RCC 7860 (cell line): ENCODE measurements at regions not wholly inside any gene's neighbourhood (a gene's known extent, or its start where the extent isn't known, plus 50 kb on each side); places are given as distances from the start of the nearest gene placed in this dataset.
A peak's percentile ranks its signal among the peaks of the same experiment; 100 is the strongest.
"Not testable (repeated sequence)": the region's sequence is repeated elsewhere in the genome, so short reads cannot be mapped to it uniquely, and the experiment has no call there.

ENCODE experiments used
- DNase-seq: peaks from one replicate; pipeline ENCODE4 v3.0.0-alpha.2; 2015; ENCODE audit warnings: low spot score
- FAIRE-seq: peaks from 2 replicates; lab custom pipeline; 2012; peaks lifted over from hg19 to GRCh38; lab: Jason Lieb, UNC

- peak; percentile 31 for FAIRE-seq
- DNase-seq = not testable (repeated sequence)
Observed at GRCh38 chr10:47711428-47711827, 52.0 kb downstream of the SYT15B start.

- not testable (repeated sequence) for FAIRE-seq, DNase-seq
Observed at GRCh38 chr10:47710443-47710842, 52.9 kb downstream of the SYT15B start.

- not testable (repeated sequence) for FAIRE-seq
- peak; percentile 3 for DNase-seq
Observed at GRCh38 chr10:47705698-47706414, 57.5 kb downstream of the SYT15B start.

- DNase-seq, FAIRE-seq: not testable (repeated sequence)
Observed at GRCh38 chr10:47701285-47701684, 62.1 kb downstream of the SYT15B start.

GRCh38 chr10:47699854-47700253 lies 63.5 kb downstream of the SYT15B start:
- DNase-seq (peak; percentile 38), FAIRE-seq (peak; percentile 93)

- not testable (repeated sequence) for DNase-seq
- FAIRE-seq = peak; percentile 98
Observed at GRCh38 chr10:47696170-47696569, 67.2 kb downstream of the SYT15B start.

- not testable (repeated sequence) for FAIRE-seq, DNase-seq
Observed at GRCh38 chr10:47695149-47695548, 68.2 kb downstream of the SYT15B start.

- not testable (repeated sequence) for FAIRE-seq, DNase-seq
Observed at GRCh38 chr10:47690304-47690703, 73.1 kb downstream of the SYT15B start.

- not testable (repeated sequence) for DNase-seq
- FAIRE-seq = peak; percentile 81
Observed at GRCh38 chr10:47683826-47684475, 79.4 kb downstream of the SYT15B start.

- DNase-seq, FAIRE-seq: not testable (repeated sequence)
Observed at GRCh38 chr10:47681638-47681990, 81.8 kb downstream of the SYT15B start.

GRCh38 chr10:47680848-47681637 lies 82.3 kb downstream of the SYT15B start:
- DNase-seq = not testable (repeated sequence)
- peak; percentile 29 for FAIRE-seq

GRCh38 chr10:47676102-47676501 lies 87.3 kb downstream of the SYT15B start:
- DNase-seq, FAIRE-seq: not testable (repeated sequence)

GRCh38 chr10:47675577-47675976 lies 87.8 kb downstream of the SYT15B start:
- not testable (repeated sequence) for DNase-seq
- peak; percentile 98 for FAIRE-seq

- DNase-seq, FAIRE-seq: not testable (repeated sequence)
Observed at GRCh38 chr10:47673128-47673527, 90.3 kb downstream of the SYT15B start.

- not testable (repeated sequence) for DNase-seq, FAIRE-seq
Observed at GRCh38 chr10:47670857-47671256, 92.5 kb downstream of the SYT15B start.

- not testable (repeated sequence) for DNase-seq, FAIRE-seq
Observed at GRCh38 chr10:47661955-47662577, 101.3 kb downstream of the SYT15B start.

- not testable (repeated sequence) for FAIRE-seq, DNase-seq
Observed at GRCh38 chr10:47656732-47657131, 106.7 kb downstream of the SYT15B start.

- DNase-seq, FAIRE-seq: not testable (repeated sequence)
Observed at GRCh38 chr10:47654161-47654560, 109.2 kb downstream of the SYT15B start.

- FAIRE-seq = peak; percentile 43
- DNase-seq = not testable (repeated sequence)
Observed at GRCh38 chr10:47648594-47648993, 114.8 kb downstream of the SYT15B start.

GRCh38 chr10:47647523-47648101 lies 115.8 kb downstream of the SYT15B start:
- not testable (repeated sequence) for DNase-seq

More at GRCh38 chr10:47647523-47648101, 115.8 kb downstream of the SYT15B start:
- not testable (repeated sequence) for FAIRE-seq
